Daoy (cell line): ENCODE measurements at regions not wholly inside any gene's neighbourhood (a gene's known extent, or its start where the extent isn't known, plus 50 kb on each side); places are given as distances from the start of the nearest gene placed in this dataset.
"Not testable (repeated sequence)": the region's sequence is repeated elsewhere in the genome, so short reads cannot be mapped to it uniquely, and the experiment has no call there.

ENCODE experiments used
- DNase-seq: peaks from one replicate; pipeline ENCODE4 v3.0.0-alpha.2; 2015; ENCODE audit warnings: low read depth

DNA sequence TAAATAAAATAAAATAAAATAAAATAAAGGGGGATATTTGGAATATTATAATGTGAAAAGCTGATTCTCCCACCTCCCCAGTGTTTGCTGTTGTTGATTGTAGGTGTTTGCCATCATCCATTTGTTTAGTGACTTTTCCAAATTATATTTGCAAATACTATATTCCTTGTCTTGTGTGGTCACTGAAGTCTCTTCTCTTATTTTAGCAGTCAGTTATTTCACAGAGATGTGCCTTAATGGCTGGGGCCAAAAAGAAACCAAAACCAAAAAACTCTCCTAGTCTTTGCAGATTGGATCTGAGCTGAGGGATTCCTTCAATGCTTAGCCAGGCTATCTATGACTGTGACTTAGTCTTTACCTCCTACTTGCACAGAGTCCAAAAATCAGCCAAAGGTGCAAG lies 70.9 kb upstream of the ZNF169 start:
- no peak for DNase-seq

GRCh38 chr9:94191706-94192105 lies 67.4 kb upstream of the ZNF169 start:
- DNase-seq, result not testable (repeated sequence)

- no peak for DNase-seq
Measured at GRCh38 chr9:94198414-94198813, 60.7 kb upstream of the ZNF169 start.

- no peak for DNase-seq
Measured at GRCh38 chr9:94199776-94200175, 59.3 kb upstream of the ZNF169 start.

GRCh38 chr9:94204174-94204573 lies 54.9 kb upstream of the ZNF169 start:
- no peak for DNase-seq

DNA sequence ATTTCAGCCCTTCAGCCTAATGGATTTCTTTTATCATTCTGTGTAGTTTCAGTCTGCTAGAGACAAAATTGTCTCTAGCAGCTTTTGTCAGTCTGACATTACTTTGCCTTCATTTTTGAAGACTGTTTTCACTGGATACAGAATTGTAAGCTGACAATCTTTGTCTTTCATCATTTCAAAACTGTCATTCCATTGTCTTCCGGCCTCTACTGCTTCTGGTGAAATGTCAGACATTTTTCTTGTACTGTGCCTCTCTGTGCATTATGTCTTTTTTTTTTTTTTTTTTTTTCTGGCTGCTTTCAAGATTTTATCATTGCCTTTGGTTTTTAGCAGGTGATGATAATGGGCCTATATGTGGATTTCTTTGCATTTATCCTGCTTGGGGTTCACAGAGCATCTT lies 51.3 kb upstream of the ZNF169 start:
- no peak for DNase-seq
